ENCODE measurements at regions not wholly inside any gene's neighbourhood (a gene's known extent, or its start where the extent isn't known, plus 50 kb on each side); places are given as distances from the start of the nearest gene placed in this dataset.

GRCh38 chr12:4044736-4045730 lies 171.8 kb upstream of the PARP11 start:
- intact Hi-C loops (cut with micrococcal nuclease; ENCODE audit: unreplicated experiment) = no loop called here
- no TSS peak for BruUV-seq (replicated peaks)

More at GRCh38 chr12:4044736-4045730, 171.8 kb upstream of the PARP11 start:
- RAD21 ChIA-PET (ENCODE audit: unreplicated experiment) = no interaction called here
- H3K4me1 ChIP-seq (ENCODE audit: control insufficient read depth, insufficient read depth, low read length) = no peaks in the 10 kb centered on the region
- CTCF ChIA-PET = no interaction called here
- no peaks in the 10 kb centered on the region for H3K36me3 ChIP-seq (ENCODE audit: control insufficient read depth in 2 of 2, insufficient read depth in 2 of 2, low read length in 1 of 2)
- TF ChIP-seq NFIC (IDR thresholded peaks at IDR 0.05; ENCODE audit: low read depth, low read length) = no peak
- TF ChIP-seq TAF1 (IDR thresholded peaks at IDR 0.05; ENCODE audit: borderline replicate concordance, low read depth, low read length) = no peak
- TF ChIP-seq, protein P1, sequence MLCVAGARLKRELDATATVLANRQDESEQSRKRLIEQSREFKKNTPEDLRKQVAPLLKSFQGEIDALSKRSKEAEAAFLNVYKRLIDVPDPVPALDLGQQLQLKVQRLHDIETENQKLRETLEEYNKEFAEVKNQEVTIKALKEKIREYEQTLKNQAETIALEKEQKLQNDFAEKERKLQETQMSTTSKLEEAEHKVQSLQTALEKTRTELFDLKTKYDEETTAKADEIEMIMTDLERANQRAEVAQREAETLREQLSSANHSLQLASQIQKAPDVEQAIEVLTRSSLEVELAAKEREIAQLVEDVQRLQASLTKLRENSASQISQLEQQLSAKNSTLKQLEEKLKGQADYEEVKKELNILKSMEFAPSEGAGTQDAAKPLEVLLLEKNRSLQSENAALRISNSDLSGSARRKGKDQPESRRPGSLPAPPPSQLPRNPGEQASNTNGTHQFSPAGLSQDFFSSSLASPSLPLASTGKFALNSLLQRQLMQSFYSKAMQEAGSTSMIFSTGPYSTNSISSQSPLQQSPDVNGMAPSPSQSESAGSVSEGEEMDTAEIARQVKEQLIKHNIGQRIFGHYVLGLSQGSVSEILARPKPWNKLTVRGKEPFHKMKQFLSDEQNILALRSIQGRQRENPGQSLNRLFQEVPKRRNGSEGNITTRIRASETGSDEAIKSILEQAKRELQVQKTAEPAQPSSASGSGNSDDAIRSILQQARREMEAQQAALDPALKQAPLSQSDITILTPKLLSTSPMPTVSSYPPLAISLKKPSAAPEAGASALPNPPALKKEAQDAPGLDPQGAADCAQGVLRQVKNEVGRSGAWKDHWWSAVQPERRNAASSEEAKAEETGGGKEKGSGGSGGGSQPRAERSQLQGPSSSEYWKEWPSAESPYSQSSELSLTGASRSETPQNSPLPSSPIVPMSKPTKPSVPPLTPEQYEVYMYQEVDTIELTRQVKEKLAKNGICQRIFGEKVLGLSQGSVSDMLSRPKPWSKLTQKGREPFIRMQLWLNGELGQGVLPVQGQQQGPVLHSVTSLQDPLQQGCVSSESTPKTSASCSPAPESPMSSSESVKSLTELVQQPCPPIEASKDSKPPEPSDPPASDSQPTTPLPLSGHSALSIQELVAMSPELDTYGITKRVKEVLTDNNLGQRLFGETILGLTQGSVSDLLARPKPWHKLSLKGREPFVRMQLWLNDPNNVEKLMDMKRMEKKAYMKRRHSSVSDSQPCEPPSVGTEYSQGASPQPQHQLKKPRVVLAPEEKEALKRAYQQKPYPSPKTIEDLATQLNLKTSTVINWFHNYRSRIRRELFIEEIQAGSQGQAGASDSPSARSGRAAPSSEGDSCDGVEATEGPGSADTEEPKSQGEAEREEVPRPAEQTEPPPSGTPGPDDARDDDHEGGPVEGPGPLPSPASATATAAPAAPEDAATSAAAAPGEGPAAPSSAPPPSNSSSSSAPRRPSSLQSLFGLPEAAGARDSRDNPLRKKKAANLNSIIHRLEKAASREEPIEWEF (IDR thresholded peaks at IDR 0.05; ENCODE audit: insufficient replicate concordance, low read depth, low read length) = no peak
- no peak for TF ChIP-seq KLF5 (IDR thresholded peaks at IDR 0.05; ENCODE audit: partially characterized antibody)
- TF ChIP-seq BMI1 (IDR thresholded peaks at IDR 0.05; ENCODE audit: borderline replicate concordance) = no peak
- in situ Hi-C loops (cut with MboI) = no loop called here
- H3K4me3 ChIP-seq = no peak overlapping the region
- no peak overlapping the region for H3K9ac ChIP-seq (ENCODE audit: control insufficient read depth, insufficient read depth, low read length)
- no peak overlapping the region for H2AFZ ChIP-seq (ENCODE audit: control insufficient read depth, low read depth, low read length)
- no peaks in the 10 kb centered on the region for H3K9me3 ChIP-seq (replicated peaks; ENCODE audit: control insufficient read depth, insufficient read depth, low read length)
- no peak overlapping the region for H3K4me2 ChIP-seq (ENCODE audit: control insufficient read depth, insufficient read depth)
- no peaks in the 10 kb centered on the region for H3K27me3 ChIP-seq (replicated peaks in 1 of 2; ENCODE audit: control insufficient read depth in 2 of 2, insufficient read depth in 2 of 2, low read length in 1 of 2)
- no peak for DNase-seq (ENCODE audit: low read depth, low spot score)
- FAIRE-seq = no peak
- no peak for ATAC-seq
- H4K20me1 ChIP-seq (ENCODE audit: control insufficient read depth, insufficient read depth) = no peaks in the 10 kb centered on the region
- SMC1A ChIA-PET (ENCODE audit: uncharacterized antibody, unreplicated experiment) = interaction anchor here (0.8 kb wide), 1 partner anchor 52 kb away, joined by 3 read pairs; no protein-coding TSS in a partner anchor
- POLR2A ChIA-PET = no interaction called here
- no peaks in the 10 kb centered on the region for H3K79me2 ChIP-seq (ENCODE audit: control insufficient read depth, insufficient read depth, low read length)
- H3K27ac ChIP-seq (ENCODE audit: control insufficient read depth, insufficient read depth) = no peak overlapping the region
- WGBS (ENCODE audit: insufficient coverage, insufficient replicate concordance, low lambda C conversion rate, missing lambda C conversion rate) = 44% methylated on average over 23 of the region's 23 CpGs
